ENCODE measurements at regions not wholly inside any gene's neighbourhood (a gene's known extent, or its start where the extent isn't known, plus 50 kb on each side); places are given as distances from the start of the nearest gene placed in this dataset.

DNA sequence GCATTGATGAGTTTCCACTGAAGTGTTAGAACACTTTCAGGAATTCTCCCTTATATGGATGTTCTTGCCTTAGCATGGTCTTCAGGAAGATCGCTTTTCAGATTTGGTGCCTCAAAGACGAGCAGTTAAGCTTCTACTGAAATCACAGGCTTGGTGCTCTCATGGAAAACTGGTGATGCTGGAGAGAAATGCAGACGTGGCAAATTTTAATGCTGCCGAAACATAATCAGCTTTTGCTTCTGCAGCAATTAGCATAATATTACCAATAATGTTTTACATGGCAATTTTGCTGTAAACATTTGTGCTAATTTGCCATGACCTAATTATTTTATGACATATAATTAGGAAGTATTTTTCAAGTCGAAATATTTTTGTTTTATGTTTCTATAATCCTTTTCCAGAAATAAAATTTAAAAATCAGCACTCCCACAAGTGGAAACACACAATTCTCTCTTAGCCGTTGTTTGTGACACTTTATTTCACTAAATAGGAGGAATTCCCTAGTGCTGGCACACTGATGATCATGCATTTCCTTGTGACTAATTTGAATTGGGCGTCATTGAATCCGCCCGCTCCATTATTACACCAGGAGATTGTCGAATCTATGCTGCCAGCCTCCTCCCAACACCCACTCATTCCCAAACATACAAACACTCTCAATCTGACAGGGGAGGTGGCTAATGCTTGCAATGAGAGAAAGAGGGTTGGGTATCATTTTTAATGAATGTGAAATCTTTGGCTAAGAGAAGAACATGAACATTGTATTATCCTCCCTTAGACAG is 506.8 kb upstream of the PPP2R3A start:
- no peak overlapping the region for H3K4me3 ChIP-seq (ENCODE audit: low read length)
- H3K4me1 ChIP-seq (ENCODE audit: control insufficient read depth, insufficient read depth, low read length) = no peaks in the 10 kb centered on the region
- no peak overlapping the region for H3K27ac ChIP-seq (ENCODE audit: low read length)
- H3K36me3 ChIP-seq (ENCODE audit: control insufficient read depth, insufficient read depth, low read length) = no peaks in the 10 kb centered on the region
- no peak for DNase-seq
- 100% methylated on average over 3 of the region's 10 CpGs for WGBS (ENCODE audit: insufficient coverage)
- H3K9me3 ChIP-seq (replicated peaks; ENCODE audit: control insufficient read depth, low read depth, low read length) = no peaks in the 10 kb centered on the region
- peaks cover 3% of the 10 kb centered on the region for H3K27me3 ChIP-seq (ENCODE audit: control insufficient read depth, insufficient read depth, low read length)

- Histone ChIP-seq H3K4me3 (ENCODE audit: low read length) (no peak overlapping the region), H3K4me1 (ENCODE audit: control insufficient read depth, insufficient read depth, low read length) (no peaks in the 10 kb centered on the region), H3K27ac (ENCODE audit: low read length) (no peak overlapping the region), H3K27me3 (ENCODE audit: control insufficient read depth, insufficient read depth, low read length) (peaks cover 3% of the 10 kb centered on the region), H3K36me3 (ENCODE audit: control insufficient read depth, insufficient read depth, low read length) (no peaks in the 10 kb centered on the region), H3K9me3 (replicated peaks; ENCODE audit: control insufficient read depth, low read depth, low read length) (no peaks in the 10 kb centered on the region)
- no peak for DNase-seq
- 67% methylated on average over 1 of the region's 1 CpG for WGBS (ENCODE audit: insufficient coverage)
Measured at GRCh38 chr3:135460273-135460672, 505.3 kb upstream of the PPP2R3A start.

GRCh38 chr3:135471911-135472310 is 493.6 kb upstream of the PPP2R3A start:
- no peaks in the 10 kb centered on the region for H3K27me3 ChIP-seq (ENCODE audit: control insufficient read depth, insufficient read depth, low read length)

GRCh38 chr3:135473449-135473848 is 492.1 kb upstream of the PPP2R3A start:
- no peaks in the 10 kb centered on the region for H3K36me3 ChIP-seq (ENCODE audit: control insufficient read depth, insufficient read depth, low read length)

More at GRCh38 chr3:135471911-135472310, 493.6 kb upstream of the PPP2R3A start:
- H3K4me3 ChIP-seq (ENCODE audit: low read length) = no peak overlapping the region
- no peak overlapping the region for H3K27ac ChIP-seq (ENCODE audit: low read length)
- no peaks in the 10 kb centered on the region for H3K4me1 ChIP-seq (ENCODE audit: control insufficient read depth, insufficient read depth, low read length)
- WGBS (ENCODE audit: insufficient coverage) = no CpG with 5 or more reads among the region's 1 CpG
- no peaks in the 10 kb centered on the region for H3K36me3 ChIP-seq (ENCODE audit: control insufficient read depth, insufficient read depth, low read length)
- H3K9me3 ChIP-seq (replicated peaks; ENCODE audit: control insufficient read depth, low read depth, low read length) = no peaks in the 10 kb centered on the region
- no peak for DNase-seq

DNA sequence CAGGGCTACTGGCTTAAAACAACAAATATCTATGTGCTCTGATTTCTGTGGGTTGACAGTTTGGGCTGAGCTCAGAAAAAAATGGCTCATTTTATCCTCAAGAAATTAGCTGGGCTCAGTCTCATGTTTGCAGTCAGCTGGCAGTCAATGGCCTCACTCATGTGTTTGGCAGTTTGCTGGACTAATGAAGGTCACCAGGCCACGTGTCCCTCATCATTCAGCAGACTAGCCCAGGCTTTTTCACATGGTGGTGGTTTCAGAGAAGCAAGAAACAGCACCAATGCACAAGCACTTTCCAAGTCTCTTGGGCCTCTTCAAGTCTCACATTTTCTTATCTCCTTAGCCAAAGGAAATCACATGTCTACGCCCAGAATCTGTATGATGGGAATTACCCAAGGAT is 478.3 kb upstream of the PPP2R3A start:
- no peak for DNase-seq
- WGBS (ENCODE audit: insufficient coverage) = no CpG with 5 or more reads among the region's 2 CpGs
- Histone ChIP-seq H3K36me3 (ENCODE audit: control insufficient read depth, insufficient read depth, low read length) (no peaks in the 10 kb centered on the region), H3K4me3 (ENCODE audit: low read length) (no peak overlapping the region), H3K27me3 (ENCODE audit: control insufficient read depth, insufficient read depth, low read length) (no peaks in the 10 kb centered on the region), H3K9me3 (replicated peaks; ENCODE audit: control insufficient read depth, low read depth, low read length) (no peaks in the 10 kb centered on the region), H3K4me1 (ENCODE audit: control insufficient read depth, insufficient read depth, low read length) (no peaks in the 10 kb centered on the region), H3K27ac (ENCODE audit: low read length) (no peak overlapping the region)

More at GRCh38 chr3:135473449-135473848, 492.1 kb upstream of the PPP2R3A start:
- Histone ChIP-seq H3K4me1 (ENCODE audit: control insufficient read depth, insufficient read depth, low read length) (no peaks in the 10 kb centered on the region), H3K4me3 (ENCODE audit: low read length) (no peak overlapping the region), H3K27me3 (ENCODE audit: control insufficient read depth, insufficient read depth, low read length) (no peaks in the 10 kb centered on the region), H3K9me3 (replicated peaks; ENCODE audit: control insufficient read depth, low read depth, low read length) (no peaks in the 10 kb centered on the region), H3K27ac (ENCODE audit: low read length) (no peak overlapping the region)
- DNase-seq = no peak

GRCh38 chr3:135490219-135490915 is 475.2 kb upstream of the PPP2R3A start:
- 40% methylated on average over 3 of the region's 4 CpGs for WGBS (ENCODE audit: insufficient coverage)
- Histone ChIP-seq H3K4me1 (ENCODE audit: control insufficient read depth, insufficient read depth, low read length) (no peaks in the 10 kb centered on the region), H3K4me3 (ENCODE audit: low read length) (no peak overlapping the region), H3K9me3 (replicated peaks; ENCODE audit: control insufficient read depth, low read depth, low read length) (no peaks in the 10 kb centered on the region), H3K27me3 (ENCODE audit: control insufficient read depth, insufficient read depth, low read length) (no peaks in the 10 kb centered on the region), H3K36me3 (ENCODE audit: control insufficient read depth, insufficient read depth, low read length) (no peaks in the 10 kb centered on the region), H3K27ac (ENCODE audit: low read length) (no peak overlapping the region)
- no peak for DNase-seq

DNA sequence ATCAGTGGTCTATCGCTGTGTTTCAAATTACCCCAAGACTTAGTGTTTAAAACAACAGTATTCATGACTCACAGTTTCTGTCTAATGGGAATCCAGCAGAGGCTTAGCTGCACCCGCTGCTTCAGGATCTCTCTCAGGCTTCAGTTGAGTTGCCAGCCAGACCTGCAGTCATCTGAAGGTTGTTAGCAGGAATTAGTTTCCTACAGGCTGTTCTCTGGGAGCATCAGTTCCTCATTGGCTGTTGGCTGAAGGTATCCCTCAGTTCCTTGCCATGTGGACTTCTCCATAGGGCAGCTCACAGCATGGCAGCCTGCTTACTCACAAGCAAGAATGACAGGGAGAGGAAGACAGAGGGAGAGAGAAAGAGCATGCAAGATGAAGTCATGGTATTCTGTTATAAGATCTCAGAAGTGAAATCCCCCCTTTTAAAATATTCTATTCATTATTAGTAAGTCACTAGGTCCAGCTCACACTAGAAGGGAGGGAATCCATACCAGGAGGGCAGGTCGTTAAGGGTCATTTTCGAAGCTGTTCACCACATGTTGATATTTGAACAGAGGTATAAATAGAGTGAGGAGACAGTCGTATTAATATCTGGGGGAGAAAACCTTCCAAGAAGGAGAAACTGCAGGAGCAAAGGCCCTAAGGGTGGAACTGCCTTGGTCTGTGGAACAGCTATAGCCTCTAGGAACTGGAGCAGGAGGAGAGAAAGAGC is 473.9 kb upstream of the PPP2R3A start:
- DNase-seq = no peak
- whole genome bisulfite sequencing (ENCODE audit: insufficient coverage) = 44% methylated on average over 5 of the region's 5 CpGs

GRCh38 chr3:135495891-135496290 is 469.6 kb upstream of the PPP2R3A start:
- DNase-seq = no peak
- no peak overlapping the region for H3K4me3 ChIP-seq (ENCODE audit: low read length)
- no peaks in the 10 kb centered on the region for H3K9me3 ChIP-seq (replicated peaks; ENCODE audit: control insufficient read depth, low read depth, low read length)
- 43% methylated on average over 1 of the region's 3 CpGs for WGBS (ENCODE audit: insufficient coverage)
- no peaks in the 10 kb centered on the region for H3K27me3 ChIP-seq (ENCODE audit: control insufficient read depth, insufficient read depth, low read length)
- no peak overlapping the region for H3K27ac ChIP-seq (ENCODE audit: low read length)
- H3K36me3 ChIP-seq (ENCODE audit: control insufficient read depth, insufficient read depth, low read length) = no peaks in the 10 kb centered on the region
- no peaks in the 10 kb centered on the region for H3K4me1 ChIP-seq (ENCODE audit: control insufficient read depth, insufficient read depth, low read length)

More for the DNA sequence above, 473.9 kb upstream of the PPP2R3A start:
- Histone ChIP-seq H3K36me3 (ENCODE audit: control insufficient read depth, insufficient read depth, low read length) (no peaks in the 10 kb centered on the region), H3K27me3 (ENCODE audit: control insufficient read depth, insufficient read depth, low read length) (no peaks in the 10 kb centered on the region), H3K27ac (ENCODE audit: low read length) (no peak overlapping the region), H3K4me3 (ENCODE audit: low read length) (no peak overlapping the region), H3K9me3 (replicated peaks; ENCODE audit: control insufficient read depth, low read depth, low read length) (no peaks in the 10 kb centered on the region), H3K4me1 (ENCODE audit: control insufficient read depth, insufficient read depth, low read length) (no peaks in the 10 kb centered on the region)

DNA sequence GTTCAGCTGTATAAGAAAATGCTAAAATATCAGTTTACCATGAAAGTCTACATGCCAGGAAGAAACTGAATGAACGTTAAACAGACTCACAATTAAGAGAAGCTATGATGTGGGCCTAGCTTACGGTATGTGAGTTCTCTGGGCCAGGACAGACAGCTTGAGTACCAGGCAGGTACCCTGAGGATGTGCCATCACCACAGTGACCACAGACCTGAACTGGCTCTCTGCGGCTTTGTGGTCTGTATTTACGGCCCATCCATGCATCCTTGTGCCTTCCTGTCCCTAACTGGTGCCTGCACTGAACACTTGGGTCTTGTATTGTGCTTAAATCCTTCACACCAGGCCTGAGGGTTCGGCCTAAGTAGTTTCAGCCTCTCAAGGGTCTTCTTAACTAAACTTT is 467.5 kb upstream of the PPP2R3A start:
- DNase-seq = no peak
- Histone ChIP-seq H3K27me3 (ENCODE audit: control insufficient read depth, insufficient read depth, low read length) (peaks cover 2% of the 10 kb centered on the region), H3K36me3 (ENCODE audit: control insufficient read depth, insufficient read depth, low read length) (no peaks in the 10 kb centered on the region), H3K4me3 (ENCODE audit: low read length) (no peak overlapping the region), H3K27ac (ENCODE audit: low read length) (no peak overlapping the region), H3K4me1 (ENCODE audit: control insufficient read depth, insufficient read depth, low read length) (no peaks in the 10 kb centered on the region), H3K9me3 (replicated peaks; ENCODE audit: control insufficient read depth, low read depth, low read length) (no peaks in the 10 kb centered on the region)
- WGBS (ENCODE audit: insufficient coverage) = 87% methylated on average over 5 of the region's 5 CpGs

DNA sequence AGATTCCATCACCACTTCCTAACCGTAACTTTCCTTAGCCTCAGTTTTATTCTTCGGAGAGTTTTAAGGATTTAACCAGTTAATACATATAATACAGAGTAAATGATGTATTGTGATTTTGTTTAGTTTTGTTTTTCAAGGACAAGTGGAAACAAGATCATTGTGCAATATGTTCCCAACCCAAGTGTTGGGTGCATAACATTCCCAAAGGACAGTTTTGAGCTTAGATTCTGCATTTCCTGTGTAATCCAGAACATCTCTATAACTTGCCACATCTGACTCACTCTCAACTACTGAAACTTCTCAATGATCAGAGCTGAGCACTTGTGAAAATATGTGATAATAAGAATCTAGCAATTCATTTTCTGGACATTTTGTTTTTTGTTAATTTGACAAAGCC is 466.1 kb upstream of the PPP2R3A start:
- no peak overlapping the region for H3K27ac ChIP-seq (ENCODE audit: low read length)
- H3K4me1 ChIP-seq (ENCODE audit: control insufficient read depth, insufficient read depth, low read length) = no peaks in the 10 kb centered on the region
- peaks cover 5% of the 10 kb centered on the region for H3K27me3 ChIP-seq (ENCODE audit: control insufficient read depth, insufficient read depth, low read length)
- H3K36me3 ChIP-seq (ENCODE audit: control insufficient read depth, insufficient read depth, low read length) = no peaks in the 10 kb centered on the region
- no peak overlapping the region for H3K4me3 ChIP-seq (ENCODE audit: low read length)
- no peaks in the 10 kb centered on the region for H3K9me3 ChIP-seq (replicated peaks; ENCODE audit: control insufficient read depth, low read depth, low read length)
- WGBS (ENCODE audit: insufficient coverage) = no CpG with 5 or more reads among the region's 2 CpGs
- DNase-seq = no peak

Data from muscle of leg (tissue), 3 donors.